PFSK-1 (cell line): ENCODE measurements at regions not wholly inside any gene's neighbourhood (a gene's known extent, or its start where the extent isn't known, plus 50 kb on each side); places are given as distances from the start of the nearest gene placed in this dataset.

Experiments used
- FOXP2 ChIP-seq: optimal IDR thresholded peaks from 2 replicates; pipeline ENCODE3; 2011; ENCODE audit warnings: borderline replicate concordance, control low read depth, inconsistent platforms; ENCODE audit not compliant: insufficient read depth; ENCODE audit errors: extremely low read length, extremely low read depth
- POLR2AphosphoS5 ChIP-seq: IDR thresholded peaks from 2 replicates; pipeline ENCODE4 v1.6.1; 2012; ENCODE audit warnings: low read depth, mild to moderate bottlenecking, control low read depth, low read length, moderate library complexity
- SIN3A ChIP-seq: IDR thresholded peaks from 2 replicates; pipeline ENCODE4 v1.6.1; 2012; ENCODE audit warnings: mild to moderate bottlenecking, low read length, moderate library complexity, borderline replicate concordance; ENCODE audit not compliant: insufficient read depth
- TAF1 ChIP-seq: IDR thresholded peaks from 2 replicates; pipeline ENCODE4 v1.6.1; 2012; ENCODE audit warnings: low read length, control low read depth, borderline replicate concordance; ENCODE audit not compliant: insufficient read depth
- TF ChIP-seq, protein P1 (sequence below), 2 experiments: IDR thresholded peaks; 2 replicates each; pipeline versions ENCODE4 v1.6.1 to v1.8.0; 2011 to 2012; ENCODE audit warnings: low read depth in 2 of 2, low read length in 2 of 2, control low read depth in 1 of 2, inconsistent platforms in 1 of 2, mild to moderate bottlenecking in 1 of 2, moderate library complexity in 1 of 2; ENCODE audit not compliant: insufficient read depth in 1 of 2

DNA sequence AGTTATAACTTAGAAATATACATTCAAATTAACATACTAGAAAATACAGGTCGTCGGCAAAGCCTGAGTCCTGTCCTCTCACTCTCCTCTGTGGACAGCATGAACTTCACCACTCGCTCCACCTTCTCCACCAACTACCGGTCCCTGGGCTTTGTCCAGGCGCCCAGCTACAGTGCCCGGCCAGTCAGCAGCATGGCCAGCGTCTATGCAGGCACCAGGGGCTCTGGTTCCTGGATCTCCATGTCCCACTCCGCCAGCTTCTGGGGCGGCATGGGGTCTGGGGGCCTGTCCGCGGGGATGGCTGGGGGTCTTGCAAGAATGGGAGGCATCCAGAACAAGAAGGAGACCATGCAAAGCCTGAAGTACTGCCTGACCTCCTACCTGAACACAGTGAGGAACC is 319.4 kb downstream of the ZFHX3 start:
- TF ChIP-seq TAF1 (no peak), POLR2AphosphoS5 (no peak), SIN3A (no peak), FOXP2 (no peak)
- TF ChIP-seq, protein P1, sequence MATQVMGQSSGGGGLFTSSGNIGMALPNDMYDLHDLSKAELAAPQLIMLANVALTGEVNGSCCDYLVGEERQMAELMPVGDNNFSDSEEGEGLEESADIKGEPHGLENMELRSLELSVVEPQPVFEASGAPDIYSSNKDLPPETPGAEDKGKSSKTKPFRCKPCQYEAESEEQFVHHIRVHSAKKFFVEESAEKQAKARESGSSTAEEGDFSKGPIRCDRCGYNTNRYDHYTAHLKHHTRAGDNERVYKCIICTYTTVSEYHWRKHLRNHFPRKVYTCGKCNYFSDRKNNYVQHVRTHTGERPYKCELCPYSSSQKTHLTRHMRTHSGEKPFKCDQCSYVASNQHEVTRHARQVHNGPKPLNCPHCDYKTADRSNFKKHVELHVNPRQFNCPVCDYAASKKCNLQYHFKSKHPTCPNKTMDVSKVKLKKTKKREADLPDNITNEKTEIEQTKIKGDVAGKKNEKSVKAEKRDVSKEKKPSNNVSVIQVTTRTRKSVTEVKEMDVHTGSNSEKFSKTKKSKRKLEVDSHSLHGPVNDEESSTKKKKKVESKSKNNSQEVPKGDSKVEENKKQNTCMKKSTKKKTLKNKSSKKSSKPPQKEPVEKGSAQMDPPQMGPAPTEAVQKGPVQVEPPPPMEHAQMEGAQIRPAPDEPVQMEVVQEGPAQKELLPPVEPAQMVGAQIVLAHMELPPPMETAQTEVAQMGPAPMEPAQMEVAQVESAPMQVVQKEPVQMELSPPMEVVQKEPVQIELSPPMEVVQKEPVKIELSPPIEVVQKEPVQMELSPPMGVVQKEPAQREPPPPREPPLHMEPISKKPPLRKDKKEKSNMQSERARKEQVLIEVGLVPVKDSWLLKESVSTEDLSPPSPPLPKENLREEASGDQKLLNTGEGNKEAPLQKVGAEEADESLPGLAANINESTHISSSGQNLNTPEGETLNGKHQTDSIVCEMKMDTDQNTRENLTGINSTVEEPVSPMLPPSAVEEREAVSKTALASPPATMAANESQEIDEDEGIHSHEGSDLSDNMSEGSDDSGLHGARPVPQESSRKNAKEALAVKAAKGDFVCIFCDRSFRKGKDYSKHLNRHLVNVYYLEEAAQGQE (IDR thresholded peaks at IDR 0.05; ENCODE audit: insufficient read depth in 1 of 2, low read depth in 2 of 2, low read length in 2 of 2), result no peak

DNA sequence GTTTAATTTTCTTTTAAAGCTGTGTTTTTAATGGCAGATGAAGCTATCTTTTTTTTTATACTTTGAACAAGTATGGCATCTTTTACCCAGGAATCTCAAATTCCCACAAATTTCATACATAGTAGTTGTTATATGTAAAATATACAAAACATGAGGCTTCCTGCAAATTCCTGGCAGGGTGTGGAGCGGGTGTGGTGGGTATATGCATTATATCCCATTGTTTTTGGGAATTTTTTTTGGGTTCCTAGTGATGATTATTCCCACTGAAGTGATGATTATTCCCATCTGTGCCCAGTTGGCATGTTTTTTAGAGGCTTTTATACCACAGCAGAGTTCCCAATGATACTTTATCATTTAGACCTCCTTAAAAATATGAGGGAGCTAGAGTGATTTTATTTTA is 320.4 kb downstream of the ZFHX3 start:
- TF ChIP-seq POLR2AphosphoS5, result no peak
- TF ChIP-seq, protein P1 (IDR thresholded peaks at IDR 0.05; ENCODE audit: insufficient read depth in 1 of 2, low read depth in 2 of 2, low read length in 2 of 2), result no peak
- TF ChIP-seq FOXP2, result no peak
- no peak for TF ChIP-seq SIN3A
- TF ChIP-seq TAF1, result no peak

DNA sequence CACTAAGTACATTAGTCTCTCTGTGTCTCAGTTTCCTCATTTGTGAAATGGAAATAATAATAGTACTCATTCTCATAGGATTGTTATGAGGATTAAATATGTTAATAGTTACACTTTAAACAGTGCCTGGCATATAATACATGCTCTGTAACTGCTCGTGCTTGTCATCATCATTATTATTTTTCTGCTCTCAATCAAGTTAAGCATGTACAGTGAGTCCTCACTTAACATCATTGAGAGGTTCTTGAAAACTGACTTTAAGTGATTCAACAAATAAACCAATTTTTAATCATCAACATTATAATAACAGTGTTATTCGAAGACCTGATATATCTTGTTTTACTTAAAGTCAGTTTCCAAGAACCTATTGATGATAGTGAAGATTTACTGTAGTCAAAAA is 322.3 kb downstream of the ZFHX3 start:
- TF ChIP-seq FOXP2 (no peak), POLR2AphosphoS5 (no peak), TAF1 (no peak), SIN3A (no peak)
- TF ChIP-seq, protein P1 (IDR thresholded peaks at IDR 0.05; ENCODE audit: insufficient read depth in 1 of 2, low read depth in 2 of 2, low read length in 2 of 2), result no peak

GRCh38 chr16:72723781-72724180 is 324.1 kb downstream of the ZFHX3 start:
- TF ChIP-seq FOXP2, result no peak
- no peak for TF ChIP-seq POLR2AphosphoS5
- TF ChIP-seq TAF1, result no peak
- TF ChIP-seq SIN3A, result no peak

DNA sequence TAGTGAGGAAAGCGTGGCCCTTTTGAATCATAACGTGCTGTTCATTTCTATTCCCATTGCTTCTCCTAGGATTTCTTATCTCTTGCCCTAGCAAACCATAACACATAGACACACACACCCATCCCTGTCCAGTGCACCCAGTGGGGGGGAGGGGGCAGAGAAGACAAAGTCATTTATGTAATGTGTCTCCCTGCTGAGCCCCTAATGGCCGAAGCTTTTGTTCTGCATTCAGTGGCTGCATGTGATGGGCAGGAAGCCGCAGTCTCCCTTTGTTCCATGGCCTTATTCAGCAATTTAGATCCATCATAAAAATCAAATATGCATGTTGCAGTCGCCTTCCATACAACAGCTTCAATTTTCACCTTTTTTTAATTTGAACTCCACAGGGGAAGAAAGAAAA is 325.4 kb downstream of the ZFHX3 start:
- TF ChIP-seq POLR2AphosphoS5, result no peak

DNA sequence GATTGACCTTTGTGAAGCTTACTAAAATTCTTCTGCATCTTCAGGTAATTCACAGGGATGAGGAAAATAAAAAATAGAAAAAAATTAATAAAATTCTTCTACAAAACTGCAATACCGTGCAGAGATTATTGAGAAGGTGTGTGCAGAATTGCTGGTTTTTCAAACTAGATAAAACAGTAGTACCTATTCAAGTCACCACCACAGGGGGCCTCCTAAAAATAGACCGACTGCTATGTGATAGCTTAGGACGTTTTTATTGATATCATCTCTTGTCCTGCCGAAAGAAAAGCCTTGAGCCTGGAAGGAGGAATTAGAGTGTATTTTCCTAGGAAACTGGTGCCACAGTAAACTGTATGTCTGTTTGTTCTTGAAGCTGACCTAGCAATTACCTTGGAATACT is 325.9 kb downstream of the ZFHX3 start:
- TF ChIP-seq FOXP2 (no peak), TAF1 (no peak), SIN3A (no peak)
- TF ChIP-seq, protein P1 (IDR thresholded peaks at IDR 0.05; ENCODE audit: insufficient read depth in 1 of 2, low read depth in 2 of 2, low read length in 2 of 2), result no peak
